Liver (tissue), 3 donors: ENCODE measurements at regions not wholly inside any gene's neighbourhood (a gene's known extent, or its start where the extent isn't known, plus 50 kb on each side); places are given as distances from the start of the nearest gene placed in this dataset.

ENCODE experiments used
- EGR1 ChIP-seq, 2 donors: IDR thresholded peaks; 2 replicates each; pipeline ENCODE4 v1.6.1; 2016 to 2018; ENCODE audit warnings: antibody characterized with exemption in 2 of 2, low read depth in 2 of 2
- JUND ChIP-seq, 2 donors: IDR thresholded peaks; 2 replicates each; pipeline ENCODE4 v1.6.1; 2016; ENCODE audit warnings: antibody characterized with exemption in 2 of 2
- RAD21 ChIP-seq, 2 donors: IDR thresholded peaks; 2 replicates each; pipeline ENCODE4 v1.6.1; 2016; ENCODE audit warnings: antibody characterized with exemption in 2 of 2, mild to moderate bottlenecking in 2 of 2
- TAF1 ChIP-seq: conservative IDR thresholded peaks from 2 replicates; pipeline ENCODE4 v1.6.1; 2016; ENCODE audit warnings: antibody characterized with exemption, mild to moderate bottlenecking
- TF ChIP-seq, protein P1 (sequence below): fragments of 150-350 bp; IDR thresholded peaks from 2 replicates; pipeline ENCODE4 v1.5.1; 2017; ENCODE audit warnings: improper control_type of control experiment, low read depth, low read length; ENCODE audit not compliant: missing input control
- TF ChIP-seq, protein P2 (sequence below): IDR thresholded peaks from 2 replicates; pipeline ENCODE4 v1.6.1; 2016; ENCODE audit warnings: antibody characterized with exemption
- TF ChIP-seq, protein P3 (sequence below): IDR thresholded peaks from 2 replicates; pipeline ENCODE4 v1.6.1; 2016; ENCODE audit warnings: antibody characterized with exemption
- TF ChIP-seq, protein P4 (sequence below): IDR thresholded peaks from 2 replicates; pipeline ENCODE4 v1.6.1; 2016; ENCODE audit warnings: antibody characterized with exemption
- donor health status: healthy.
- donor health status: healthy.

DNA sequence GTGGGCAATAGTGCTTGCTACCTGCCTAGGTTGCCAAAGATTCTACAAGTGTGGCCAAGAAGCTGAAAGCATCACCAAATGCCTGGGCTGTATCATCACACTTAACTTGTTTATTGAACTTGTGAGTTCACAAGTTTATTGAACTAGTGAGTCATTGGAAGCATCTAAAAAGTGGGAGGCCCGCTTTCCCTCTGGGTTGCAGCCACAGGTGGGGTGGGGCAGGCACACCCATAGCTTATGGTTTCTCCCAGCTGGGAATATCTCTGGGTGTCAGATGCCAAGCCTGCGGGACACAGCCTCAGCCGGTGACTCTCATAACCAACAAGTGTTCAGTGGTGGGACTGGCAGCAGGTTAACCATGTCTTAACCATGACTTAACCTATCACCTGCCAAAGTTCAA is 145.9 kb upstream of the FAM13C start:
- TF ChIP-seq, protein P1, sequence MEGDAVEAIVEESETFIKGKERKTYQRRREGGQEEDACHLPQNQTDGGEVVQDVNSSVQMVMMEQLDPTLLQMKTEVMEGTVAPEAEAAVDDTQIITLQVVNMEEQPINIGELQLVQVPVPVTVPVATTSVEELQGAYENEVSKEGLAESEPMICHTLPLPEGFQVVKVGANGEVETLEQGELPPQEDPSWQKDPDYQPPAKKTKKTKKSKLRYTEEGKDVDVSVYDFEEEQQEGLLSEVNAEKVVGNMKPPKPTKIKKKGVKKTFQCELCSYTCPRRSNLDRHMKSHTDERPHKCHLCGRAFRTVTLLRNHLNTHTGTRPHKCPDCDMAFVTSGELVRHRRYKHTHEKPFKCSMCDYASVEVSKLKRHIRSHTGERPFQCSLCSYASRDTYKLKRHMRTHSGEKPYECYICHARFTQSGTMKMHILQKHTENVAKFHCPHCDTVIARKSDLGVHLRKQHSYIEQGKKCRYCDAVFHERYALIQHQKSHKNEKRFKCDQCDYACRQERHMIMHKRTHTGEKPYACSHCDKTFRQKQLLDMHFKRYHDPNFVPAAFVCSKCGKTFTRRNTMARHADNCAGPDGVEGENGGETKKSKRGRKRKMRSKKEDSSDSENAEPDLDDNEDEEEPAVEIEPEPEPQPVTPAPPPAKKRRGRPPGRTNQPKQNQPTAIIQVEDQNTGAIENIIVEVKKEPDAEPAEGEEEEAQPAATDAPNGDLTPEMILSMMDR: no peak
- no peak for TF ChIP-seq RAD21 (IDR thresholded peaks at IDR 0.05)
- TF ChIP-seq, protein P2, sequence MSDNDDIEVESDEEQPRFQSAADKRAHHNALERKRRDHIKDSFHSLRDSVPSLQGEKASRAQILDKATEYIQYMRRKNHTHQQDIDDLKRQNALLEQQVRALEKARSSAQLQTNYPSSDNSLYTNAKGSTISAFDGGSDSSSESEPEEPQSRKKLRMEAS: no peak
- TF ChIP-seq EGR1 (IDR thresholded peaks at IDR 0.05; ENCODE audit: low read depth in 2 of 2): no peak
- no peak for TF ChIP-seq JUND (IDR thresholded peaks at IDR 0.05)
- no peak for TF ChIP-seq TAF1
- TF ChIP-seq, protein P3, sequence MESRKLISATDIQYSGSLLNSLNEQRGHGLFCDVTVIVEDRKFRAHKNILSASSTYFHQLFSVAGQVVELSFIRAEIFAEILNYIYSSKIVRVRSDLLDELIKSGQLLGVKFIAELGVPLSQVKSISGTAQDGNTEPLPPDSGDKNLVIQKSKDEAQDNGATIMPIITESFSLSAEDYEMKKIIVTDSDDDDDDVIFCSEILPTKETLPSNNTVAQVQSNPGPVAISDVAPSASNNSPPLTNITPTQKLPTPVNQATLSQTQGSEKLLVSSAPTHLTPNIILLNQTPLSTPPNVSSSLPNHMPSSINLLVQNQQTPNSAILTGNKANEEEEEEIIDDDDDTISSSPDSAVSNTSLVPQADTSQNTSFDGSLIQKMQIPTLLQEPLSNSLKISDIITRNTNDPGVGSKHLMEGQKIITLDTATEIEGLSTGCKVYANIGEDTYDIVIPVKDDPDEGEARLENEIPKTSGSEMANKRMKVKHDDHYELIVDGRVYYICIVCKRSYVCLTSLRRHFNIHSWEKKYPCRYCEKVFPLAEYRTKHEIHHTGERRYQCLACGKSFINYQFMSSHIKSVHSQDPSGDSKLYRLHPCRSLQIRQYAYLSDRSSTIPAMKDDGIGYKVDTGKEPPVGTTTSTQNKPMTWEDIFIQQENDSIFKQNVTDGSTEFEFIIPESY: no peak
- TF ChIP-seq, protein P4, sequence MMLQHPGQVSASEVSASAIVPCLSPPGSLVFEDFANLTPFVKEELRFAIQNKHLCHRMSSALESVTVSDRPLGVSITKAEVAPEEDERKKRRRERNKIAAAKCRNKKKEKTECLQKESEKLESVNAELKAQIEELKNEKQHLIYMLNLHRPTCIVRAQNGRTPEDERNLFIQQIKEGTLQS: no peak
